ENCODE measurements at regions not wholly inside any gene's neighbourhood (a gene's known extent, or its start where the extent isn't known, plus 50 kb on each side); places are given as distances from the start of the nearest gene placed in this dataset.

DNA sequence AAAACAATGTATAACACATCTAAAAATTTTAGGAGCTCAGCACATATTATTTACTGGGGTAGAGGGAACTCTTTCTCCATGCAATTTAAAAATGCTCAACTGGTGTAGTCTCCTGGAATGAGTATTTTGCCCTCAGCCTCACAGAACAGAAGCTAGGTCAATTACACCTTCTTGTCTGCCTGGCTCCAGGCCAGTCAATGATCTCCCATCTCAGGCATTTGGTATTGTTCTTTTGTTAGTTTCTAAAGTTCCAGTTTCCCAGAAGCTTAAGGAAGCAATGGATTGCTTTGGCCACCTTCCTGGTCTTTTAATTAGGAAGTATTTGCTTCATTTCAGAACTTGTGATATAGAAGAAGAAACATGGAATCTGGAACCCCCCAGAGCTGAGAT, 360.3 kb upstream of the ASIC2 start:
- TF ChIP-seq, protein P1, sequence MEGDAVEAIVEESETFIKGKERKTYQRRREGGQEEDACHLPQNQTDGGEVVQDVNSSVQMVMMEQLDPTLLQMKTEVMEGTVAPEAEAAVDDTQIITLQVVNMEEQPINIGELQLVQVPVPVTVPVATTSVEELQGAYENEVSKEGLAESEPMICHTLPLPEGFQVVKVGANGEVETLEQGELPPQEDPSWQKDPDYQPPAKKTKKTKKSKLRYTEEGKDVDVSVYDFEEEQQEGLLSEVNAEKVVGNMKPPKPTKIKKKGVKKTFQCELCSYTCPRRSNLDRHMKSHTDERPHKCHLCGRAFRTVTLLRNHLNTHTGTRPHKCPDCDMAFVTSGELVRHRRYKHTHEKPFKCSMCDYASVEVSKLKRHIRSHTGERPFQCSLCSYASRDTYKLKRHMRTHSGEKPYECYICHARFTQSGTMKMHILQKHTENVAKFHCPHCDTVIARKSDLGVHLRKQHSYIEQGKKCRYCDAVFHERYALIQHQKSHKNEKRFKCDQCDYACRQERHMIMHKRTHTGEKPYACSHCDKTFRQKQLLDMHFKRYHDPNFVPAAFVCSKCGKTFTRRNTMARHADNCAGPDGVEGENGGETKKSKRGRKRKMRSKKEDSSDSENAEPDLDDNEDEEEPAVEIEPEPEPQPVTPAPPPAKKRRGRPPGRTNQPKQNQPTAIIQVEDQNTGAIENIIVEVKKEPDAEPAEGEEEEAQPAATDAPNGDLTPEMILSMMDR (IDR thresholded peaks at IDR 0.05): no peak
- TF ChIP-seq POLR2A (IDR thresholded peaks at IDR 0.05): no peak

Data from testis (tissue), 2 donors.